Esophagus squamous epithelium (tissue), 5 donors: ENCODE measurements at regions not wholly inside any gene's neighbourhood (a gene's known extent, or its start where the extent isn't known, plus 50 kb on each side); places are given as distances from the start of the nearest gene placed in this dataset.
A peak's percentile ranks its signal among the peaks of the same experiment; 100 is the strongest.
"Not testable (repeated sequence)": the region's sequence is repeated elsewhere in the genome, so short reads cannot be mapped to it uniquely, and the experiment has no call there.

Experiments
- DNase-seq: peaks from one replicate; lab custom pipeline; 2025; lab: John Stamatoyannopoulos, UW
- H3K27ac ChIP-seq, 4 donors: fragments of 200-600 bp; sonication (generic); one replicate each; pipeline ENCODE4 v1.5.1; 2016 to 2019; ENCODE audit warnings: mild to moderate bottlenecking in 1 of 4
- H3K27me3 ChIP-seq, 4 donors: fragments of 200-600 bp; sonication (generic); 1 replicate in 3 of 4; 2 replicates in 1 of 4; pipeline versions ENCODE4 v1.5.1 to v1.6.0; 2017 to 2021; ENCODE audit warnings: antibody characterized with exemption in 1 of 4
- H3K36me3 ChIP-seq, 3 donors: fragments of 200-600 bp; sonication (generic); one replicate each; pipeline ENCODE4 v1.5.1; 2016 to 2019
- H3K4me1 ChIP-seq, 3 donors: fragments of 200-600 bp; sonication (generic); one replicate each; pipeline ENCODE4 v1.5.1; 2017 to 2019
- H3K4me3 ChIP-seq, 4 donors: fragments of 200-600 bp; sonication (generic); 1 replicate in 3 of 4; 2 replicates in 1 of 4; pipeline ENCODE4 v1.5.1; 2016 to 2019; ENCODE audit warnings: mild to moderate bottlenecking in 2 of 4, moderate library complexity in 1 of 4
- H3K9me3 ChIP-seq, 3 donors: fragments of 200-600 bp; sonication (generic); one replicate each; pipeline ENCODE4 v1.5.1; 2016 to 2019
- CTCF ChIP-seq, 6 experiments: fragments of 450-650 bp in 4 of 6; fragments of 200-600 bp in 2 of 6; sonication (generic) in 2 of 6; IDR thresholded peaks; one replicate each; pipeline ENCODE4 v1.5.1; 2016 to 2019; ENCODE audit warnings: antibody characterized with exemption in 6 of 6, mild to moderate bottlenecking in 4 of 6, moderate library complexity in 4 of 6
- POLR2A ChIP-seq, 4 donors: fragments of 450-650 bp; IDR thresholded peaks; one replicate each; pipeline ENCODE4 v1.6.1; 2017; ENCODE audit warnings: antibody characterized with exemption in 4 of 4, mild to moderate bottlenecking in 4 of 4, moderate library complexity in 3 of 4
- WGBS, 2 donors: methylation state at CpG; one replicate each; pipeline ENCODE4 v1.1.5; 2018; 5-methylcytosine and 5-hydroxymethylcytosine counted together
- intact Hi-C: fragments of 100-400 bp; cut with DNase I; formaldehyde crosslinking; loops from one replicate; pipeline ENCODE4 v1.15.0; 2022
- donor health status: DM: yes; HTN: yes; CAD: no.

- DNase-seq, result no peak
- H3K27me3 ChIP-seq, result no peaks in the 10 kb centered on the region
- no peak overlapping the region for H3K27ac ChIP-seq
- H3K9me3 ChIP-seq, result no peaks in the 10 kb centered on the region
- no peaks in the 10 kb centered on the region for H3K36me3 ChIP-seq
- no peak for TF ChIP-seq POLR2A (IDR thresholded peaks at IDR 0.05)
- TF ChIP-seq CTCF (IDR thresholded peaks at IDR 0.05), result no peak
- intact Hi-C loops, result no loop called here
- 75 to 80% methylated on average over 1 of the region's 1 CpG for WGBS, 2 donors
- H3K4me3 ChIP-seq, result no peak overlapping the region
- H3K4me1 ChIP-seq, result no peaks in the 10 kb centered on the region
These were observed 615.1 kb upstream of the SGCD start for GRCh38 chr5:155711882-155712281.

- WGBS, 2 donors, result 66 to 80% methylated on average over 2 of the region's 2 CpGs
- H3K36me3 ChIP-seq, H3K4me1 ChIP-seq, H3K9me3 ChIP-seq, H3K27me3 ChIP-seq, DNase-seq, H3K27ac ChIP-seq, intact Hi-C loops, H3K4me3 ChIP-seq: not testable (repeated sequence)
These were observed 612.5 kb upstream of the SGCD start for GRCh38 chr5:155714435-155714834.

- no peak for DNase-seq
- 5 to 8% methylated on average over 7 to 8 of the region's 8 CpGs for WGBS, 2 donors
- TF ChIP-seq CTCF (IDR thresholded peaks at IDR 0.05), result no peak
- no peak for TF ChIP-seq POLR2A (IDR thresholded peaks at IDR 0.05)
- no peaks in the 10 kb centered on the region for H3K9me3 ChIP-seq
- H3K27me3 ChIP-seq, result peaks cover 0 to 79% (median 6%) of the 10 kb centered on the region in 4 donors
- no peaks in the 10 kb centered on the region for H3K36me3 ChIP-seq
- H3K4me1 ChIP-seq, result peaks cover 0 to 35% (median 15%) of the 10 kb centered on the region in 3 donors
- intact Hi-C loops, result no loop called here
- H3K4me3 ChIP-seq, result no peak overlapping the region
- H3K27ac ChIP-seq, result no peak overlapping the region
These were observed 600.7 kb upstream of the SGCD start for GRCh38 chr5:155726267-155726666.

GRCh38 chr5:155727512-155728145 lies 599.3 kb upstream of the SGCD start:
- TF ChIP-seq POLR2A (IDR thresholded peaks at IDR 0.05), result no peak
- TF ChIP-seq CTCF (IDR thresholded peaks at IDR 0.05), result no peak
- Histone ChIP-seq H3K4me3 (peak overlapping the region; percentile 22 to 65 (median 37)), H3K27ac (no peak overlapping the region), H3K27me3 (peaks cover 0 to 93% (median 6%) of the 10 kb centered on the region in 4 donors), H3K36me3 (no peaks in the 10 kb centered on the region), H3K4me1 (peaks cover 0 to 35% (median 15%) of the 10 kb centered on the region in 3 donors), H3K9me3 (no peaks in the 10 kb centered on the region)
- no peak for DNase-seq
- 1 to 6% methylated on average over 16 of the region's 36 CpGs for WGBS, 2 donors
- intact Hi-C loops, result no loop called here

- WGBS, 2 donors, result 1% methylated on average over 33 of the region's 83 CpGs; no CpG with 5 or more reads in 1 of the 2 donors
- Histone ChIP-seq H3K36me3 (no peaks in the 10 kb centered on the region), H3K4me1 (peaks cover 0 to 35% (median 15%) of the 10 kb centered on the region in 3 donors), H3K27ac (no peak overlapping the region), H3K27me3 (peaks cover 0 to 94% (median 6%) of the 10 kb centered on the region in 4 donors), H3K9me3 (no peaks in the 10 kb centered on the region), H3K4me3 (peak overlapping the region; percentile 22 to 65 (median 37))
- no peak for DNase-seq
- TF ChIP-seq POLR2A (IDR thresholded peaks at IDR 0.05) (no peak), CTCF (IDR thresholded peaks at IDR 0.05) (no peak)
- intact Hi-C loops, result no loop called here
These were observed 598.7 kb upstream of the SGCD start for GRCh38 chr5:155728146-155728856.
